Occipital lobe (tissue), 2 donors: ENCODE measurements at regions not wholly inside any gene's neighbourhood (a gene's known extent, or its start where the extent isn't known, plus 50 kb on each side); places are given as distances from the start of the nearest gene placed in this dataset. TPM values are rescaled to one million over a fixed set of nuclear protein-coding genes. Genes with fewer than 3 reads are reported as not detected.

Experiments
- DNase-seq: peaks from one replicate; lab custom pipeline; 2025; lab: John Stamatoyannopoulos, UW
- small RNA-seq: library from RNA; depleted of rRNA; stranded (forward); fragments of <200 nt; gene quantifications from one replicate; pipeline ENCODE3, GENCODE V24; 2014

- no peak for DNase-seq
Measured at GRCh38 chr20:51880188-51880587, 77.9 kb upstream of the SALL4 start.

- DNase-seq = no peak
Measured at GRCh38 chr20:51876313-51876940, 74.1 kb upstream of the SALL4 start.

GRCh38 chr20:51873652-51874051, 71.3 kb upstream of the SALL4 start:
- no peak for DNase-seq

GRCh38 chr20:51871943-51872342, 69.6 kb upstream of the SALL4 start:
- DNase-seq = no peak

GRCh38 chr20:51869002-51869401, 66.7 kb upstream of the SALL4 start:
- DNase-seq = no peak

- DNase-seq = no peak
Measured at GRCh38 chr20:51867251-51867650, 64.9 kb upstream of the SALL4 start.

GRCh38 chr20:51864967-51865366, 62.6 kb upstream of the SALL4 start:
- DNase-seq = no peak

GRCh38 chr20:51862796-51863195, 60.5 kb upstream of the SALL4 start:
- no peak for DNase-seq

GRCh38 chr20:51861726-51862466, 59.6 kb upstream of the SALL4 start:
- no peak for DNase-seq

- DNase-seq = no peak
Measured at GRCh38 chr20:51860111-51860882, 58.0 kb upstream of the SALL4 start.

GRCh38 chr20:51856432-51856831, 54.1 kb upstream of the SALL4 start:
- DNase-seq = no peak

- DNase-seq = no peak
Measured at GRCh38 chr20:51854921-51855320, 52.6 kb upstream of the SALL4 start.

Small RNAs in the stretch of these regions (small RNA-seq; reads per million reads assigned to genes)
- gene RNU6-347P (not detected), gene RNU7-6P (not detected)
